ENCODE measurements at regions not wholly inside any gene's neighbourhood (a gene's known extent, or its start where the extent isn't known, plus 50 kb on each side); places are given as distances from the start of the nearest gene placed in this dataset.
"Not testable (repeated sequence)": the region's sequence is repeated elsewhere in the genome, so short reads cannot be mapped to it uniquely, and the experiment has no call there.

GRCh38 chr7:96770758-96771157 is 61.1 kb upstream of the SEM1 start:
- in situ Hi-C loops (cut with HindIII; ENCODE audit: low pct_unique_long_range_greater_than_20kb, low sequenced_read_pairs) = no loop called here
- DNase-seq (ENCODE audit: low read depth, low spot score) = no peak

DNA sequence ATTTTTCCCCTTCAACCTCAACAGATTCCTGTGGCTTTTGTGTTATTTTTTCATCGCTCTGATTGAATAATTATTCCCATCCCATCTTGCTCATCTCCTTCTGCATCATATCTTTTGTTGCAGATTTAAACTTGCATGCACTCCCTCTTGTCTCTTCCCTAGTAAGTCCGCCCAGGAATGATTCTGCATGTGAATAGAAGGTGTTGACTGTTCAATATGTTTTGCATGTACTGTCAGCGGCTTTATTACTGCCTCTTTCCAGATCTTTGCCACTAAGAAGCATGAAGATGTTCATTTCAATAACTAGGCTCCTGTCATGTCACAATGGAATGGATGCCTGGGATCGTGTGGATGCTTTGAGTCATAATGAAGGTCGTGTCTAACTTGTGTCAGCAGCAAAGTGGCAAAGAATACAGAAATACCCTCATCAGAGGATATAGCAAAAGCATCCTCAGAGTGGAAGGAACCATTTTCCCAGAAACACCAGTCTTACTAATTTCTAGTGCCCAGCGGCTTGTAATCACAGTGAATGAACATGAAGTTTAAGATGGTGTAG is 62.6 kb upstream of the SEM1 start:
- DNase-seq (ENCODE audit: low read depth, low spot score) = no peak
- in situ Hi-C loops (cut with HindIII; ENCODE audit: low pct_unique_long_range_greater_than_20kb, low sequenced_read_pairs) = no loop called here

DNA sequence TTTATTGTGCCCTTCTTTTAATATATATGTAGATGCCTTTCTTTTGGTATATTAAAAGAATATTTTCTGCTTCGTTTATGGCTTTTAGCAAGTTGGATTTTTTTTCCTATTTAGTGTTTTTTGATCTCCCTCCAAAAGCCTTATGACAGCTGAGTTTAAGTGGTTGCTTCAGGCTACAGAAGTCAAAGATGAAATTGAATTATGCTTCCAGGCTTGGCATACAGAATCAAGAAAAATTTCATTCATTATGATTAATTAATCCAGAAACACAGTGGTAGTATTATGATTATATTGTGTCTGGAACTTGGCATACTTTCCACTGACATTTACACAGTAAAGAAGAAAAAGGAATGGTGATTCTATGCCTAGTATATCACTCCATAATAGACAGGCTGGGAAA is 63.8 kb upstream of the SEM1 start:
- in situ Hi-C loops (cut with HindIII; ENCODE audit: low pct_unique_long_range_greater_than_20kb, low sequenced_read_pairs) = no loop called here
- no peak for DNase-seq (ENCODE audit: low read depth, low spot score)

GRCh38 chr7:96774358-96774757 is 64.7 kb upstream of the SEM1 start:
- DNase-seq (ENCODE audit: low read depth, low spot score) = no peak
- in situ Hi-C loops (cut with HindIII; ENCODE audit: low pct_unique_long_range_greater_than_20kb, low sequenced_read_pairs) = no loop called here

- in situ Hi-C loops (cut with HindIII; ENCODE audit: low pct_unique_long_range_greater_than_20kb, low sequenced_read_pairs) = no loop called here
- DNase-seq (ENCODE audit: low read depth, low spot score) = no peak
Observed at GRCh38 chr7:96775046-96775445, 65.4 kb upstream of the SEM1 start.

GRCh38 chr7:96778263-96778662 is 68.6 kb upstream of the SEM1 start:
- DNase-seq (ENCODE audit: low read depth, low spot score) = peak; percentile 35
- in situ Hi-C loops (cut with HindIII; ENCODE audit: low pct_unique_long_range_greater_than_20kb, low sequenced_read_pairs) = no loop called here

DNA sequence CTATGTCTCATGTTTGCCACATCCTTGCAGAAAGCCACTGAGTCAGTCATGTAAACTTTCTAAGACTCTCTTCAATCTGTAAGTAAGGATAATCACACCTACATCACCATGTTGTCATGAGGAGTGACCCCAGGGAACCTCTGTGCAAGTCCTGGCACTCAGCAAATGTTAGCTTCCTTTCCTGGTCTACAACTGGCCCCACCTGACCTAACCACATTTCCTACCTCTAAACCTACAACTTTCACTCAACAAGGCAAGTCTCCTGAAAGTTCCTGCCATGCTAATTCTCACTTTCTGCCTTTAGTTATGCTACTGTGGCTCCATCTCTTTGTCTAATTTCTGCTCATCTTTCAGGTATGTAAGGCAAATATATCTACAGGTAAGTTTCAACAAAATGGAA is 72.3 kb upstream of the SEM1 start:
- no peak for DNase-seq (ENCODE audit: low read depth, low spot score)
- in situ Hi-C loops (cut with HindIII; ENCODE audit: low pct_unique_long_range_greater_than_20kb, low sequenced_read_pairs) = no loop called here

- in situ Hi-C loops (cut with HindIII; ENCODE audit: low pct_unique_long_range_greater_than_20kb, low sequenced_read_pairs) = not testable (repeated sequence)
Observed at GRCh38 chr7:96782686-96783298, 73.1 kb upstream of the SEM1 start.

DNA sequence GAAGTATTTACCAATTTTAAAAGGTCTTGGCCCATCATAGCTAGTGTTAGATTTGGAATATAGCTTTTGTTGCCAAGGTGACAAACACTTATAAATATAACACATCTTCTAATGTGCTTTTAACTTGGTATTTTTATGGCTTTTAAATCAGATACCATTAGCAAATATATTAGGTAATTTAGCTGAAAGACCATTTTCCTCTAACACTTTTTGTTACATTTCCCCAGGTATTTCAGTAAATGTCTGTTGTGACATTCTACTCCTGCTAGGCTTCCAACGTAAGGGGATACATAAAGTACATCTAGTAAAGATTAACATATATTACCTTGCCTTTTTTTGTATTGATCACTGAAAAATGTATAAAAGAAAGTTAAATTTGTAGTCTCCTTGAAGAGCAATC is 75.0 kb upstream of the SEM1 start:
- in situ Hi-C loops (cut with HindIII; ENCODE audit: low pct_unique_long_range_greater_than_20kb, low sequenced_read_pairs) = no loop called here
- DNase-seq (ENCODE audit: low read depth, low spot score) = no peak

More at GRCh38 chr7:96782686-96783298, 73.1 kb upstream of the SEM1 start:
- DNase-seq (ENCODE audit: low read depth, low spot score) = not testable (repeated sequence)

DNA sequence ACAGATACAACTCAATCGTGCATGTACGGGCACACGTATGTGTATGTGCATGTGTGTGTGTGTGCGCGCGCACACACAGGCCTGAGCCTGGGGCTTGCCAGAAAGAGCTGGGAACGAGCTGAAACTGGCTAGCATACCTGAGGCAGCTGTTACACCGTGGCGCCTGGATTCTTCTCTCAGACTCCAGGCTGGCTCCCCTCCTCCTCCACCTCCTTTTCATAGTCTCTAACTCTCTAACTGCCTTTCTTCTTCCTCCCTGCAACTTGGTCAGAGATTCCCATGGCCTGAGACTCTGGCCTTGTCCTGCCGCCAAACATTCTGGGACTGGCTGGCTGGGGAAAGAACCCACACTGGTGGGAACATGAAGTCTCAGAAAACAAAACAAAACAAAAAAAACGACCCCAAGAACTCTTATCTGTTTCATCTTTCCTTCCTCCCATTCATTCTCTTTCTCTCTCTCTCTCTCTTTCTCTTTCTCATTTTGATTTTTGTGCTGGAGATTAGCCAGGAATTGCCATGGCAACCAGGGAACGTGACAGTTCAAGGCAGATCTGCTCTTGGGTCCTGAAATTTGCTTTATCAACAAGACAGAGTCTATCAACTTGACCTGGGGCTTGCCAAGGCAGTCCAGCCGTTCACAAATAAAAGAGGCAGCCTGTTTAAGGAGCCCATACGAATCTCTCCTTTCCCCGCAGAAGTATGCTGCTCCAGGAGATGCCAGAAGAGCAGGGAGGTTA is 76.8 kb upstream of the SEM1 start:
- in situ Hi-C loops (cut with HindIII; ENCODE audit: low pct_unique_long_range_greater_than_20kb, low sequenced_read_pairs) = no loop called here
- no peak for DNase-seq (ENCODE audit: low read depth, low spot score)

DNA sequence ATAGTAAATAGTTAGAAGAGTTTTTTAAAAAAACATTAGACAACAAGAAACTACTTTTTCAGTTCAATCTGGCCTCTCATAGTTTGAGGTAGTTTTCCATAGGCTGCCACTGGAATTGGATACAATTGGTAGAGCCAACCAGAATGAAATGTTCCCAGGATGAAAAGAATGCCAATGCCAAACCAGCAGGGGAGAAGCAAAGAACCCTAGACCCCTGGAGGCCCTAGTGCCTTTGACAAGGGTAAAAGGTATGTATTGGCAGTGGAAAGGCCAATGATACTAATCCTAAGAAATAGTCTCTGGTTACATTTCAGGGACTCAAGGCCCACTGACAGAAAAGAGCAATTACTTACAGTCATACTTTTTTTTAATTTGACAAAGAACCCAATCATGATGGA is 77.4 kb upstream of the SEM1 start:
- in situ Hi-C loops (cut with HindIII; ENCODE audit: low pct_unique_long_range_greater_than_20kb, low sequenced_read_pairs) = no loop called here

DNA sequence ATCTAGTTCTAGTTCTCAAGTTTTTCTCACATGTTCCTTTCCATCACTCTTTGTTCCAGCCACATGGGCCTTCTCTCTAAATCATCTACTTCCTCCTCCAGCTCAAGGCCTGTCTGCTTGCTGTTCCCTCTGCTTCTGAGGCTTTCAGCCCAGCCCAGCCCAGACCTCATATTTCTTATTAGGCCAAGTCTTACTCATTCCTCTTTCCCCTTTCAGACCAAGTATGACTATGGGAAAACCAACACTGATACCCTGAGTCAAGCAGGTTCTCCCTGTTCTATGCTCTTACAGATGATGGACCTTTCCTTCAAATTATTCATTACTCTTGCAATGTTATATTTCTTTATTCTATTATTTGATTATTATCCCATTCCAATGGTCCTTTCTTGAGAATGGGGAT is 80.3 kb upstream of the SEM1 start:
- in situ Hi-C loops (cut with HindIII; ENCODE audit: low pct_unique_long_range_greater_than_20kb, low sequenced_read_pairs) = no loop called here
- no peak for DNase-seq (ENCODE audit: low read depth, low spot score)

More for the DNA sequence above, 77.4 kb upstream of the SEM1 start:
- no peak for DNase-seq (ENCODE audit: low read depth, low spot score)

- in situ Hi-C loops (cut with HindIII; ENCODE audit: low pct_unique_long_range_greater_than_20kb, low sequenced_read_pairs) = no loop called here
- DNase-seq (ENCODE audit: low read depth, low spot score) = no peak
Observed at GRCh38 chr7:96792115-96792514, 82.5 kb upstream of the SEM1 start.

DNA sequence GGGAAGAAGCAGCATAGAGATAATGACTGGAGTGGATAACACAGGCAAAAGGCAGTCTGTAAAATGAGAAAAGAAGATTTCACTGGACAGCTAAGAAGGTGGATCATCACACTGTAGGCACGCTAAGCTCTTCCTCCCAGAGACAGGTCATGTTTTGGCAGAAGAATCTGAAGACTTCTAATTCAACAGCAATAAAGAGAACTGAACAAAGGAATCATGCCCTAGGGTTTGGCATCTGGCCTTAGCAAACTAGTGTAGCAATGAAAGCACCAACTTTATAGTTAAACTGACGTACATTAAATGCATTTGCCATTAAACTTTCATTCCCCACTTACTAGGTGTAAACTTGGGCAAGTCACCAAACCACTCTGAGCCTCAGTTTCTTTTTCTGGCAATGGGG is 84.4 kb upstream of the SEM1 start:
- in situ Hi-C loops (cut with HindIII; ENCODE audit: low pct_unique_long_range_greater_than_20kb, low sequenced_read_pairs) = no loop called here
- no peak for DNase-seq (ENCODE audit: low read depth, low spot score)

DNA sequence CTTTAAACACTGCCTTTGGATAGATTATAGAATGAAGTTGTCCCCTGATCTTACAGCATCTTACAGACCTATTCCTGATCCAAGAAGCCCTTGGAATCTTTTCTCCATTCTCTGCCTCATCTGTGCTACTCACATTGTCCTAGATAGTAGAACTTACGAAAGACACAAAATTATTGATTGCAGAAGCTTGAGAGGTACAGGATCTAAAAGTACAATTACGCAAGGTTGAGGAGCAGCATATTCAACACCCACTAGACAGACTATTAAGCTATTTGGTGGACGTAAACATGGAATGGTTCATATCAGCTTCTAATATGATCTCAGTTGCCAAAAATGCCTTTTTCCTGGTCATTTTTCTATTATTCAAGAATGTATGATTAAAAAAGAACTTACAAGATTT is 90.5 kb upstream of the SEM1 start:
- in situ Hi-C loops (cut with HindIII; ENCODE audit: low pct_unique_long_range_greater_than_20kb, low sequenced_read_pairs) = no loop called here
- no peak for DNase-seq (ENCODE audit: low read depth, low spot score)

DNA sequence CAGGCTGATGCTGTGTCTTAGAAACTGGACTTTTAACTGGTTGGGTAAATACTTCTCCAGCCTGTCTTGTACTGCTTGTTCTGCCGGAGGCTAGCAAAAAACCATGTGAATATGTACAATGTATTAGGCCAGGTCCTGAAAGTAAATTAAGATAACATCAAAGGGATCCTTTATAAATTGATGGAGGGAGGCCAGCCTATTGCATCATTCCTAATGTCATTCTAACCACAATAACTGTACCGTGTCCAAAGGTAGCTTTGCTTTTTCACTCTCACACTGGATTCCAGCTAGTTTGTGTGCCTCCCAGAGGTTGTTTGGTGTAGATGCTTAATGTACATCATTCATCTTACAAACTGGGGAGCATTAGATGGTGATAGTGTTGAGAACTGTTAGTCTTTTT is 91.2 kb upstream of the SEM1 start:
- in situ Hi-C loops (cut with HindIII; ENCODE audit: low pct_unique_long_range_greater_than_20kb, low sequenced_read_pairs) = no loop called here
- peak; percentile 49 for DNase-seq (ENCODE audit: low read depth, low spot score)

GRCh38 chr7:96819111-96819700 is 109.6 kb upstream of the SEM1 start:
- in situ Hi-C loops (cut with HindIII; ENCODE audit: low pct_unique_long_range_greater_than_20kb, low sequenced_read_pairs) = no loop called here
- DNase-seq (ENCODE audit: low read depth, low spot score) = peak; percentile 84

GRCh38 chr7:96821131-96821530 is 111.5 kb upstream of the SEM1 start:
- in situ Hi-C loops (cut with HindIII; ENCODE audit: low pct_unique_long_range_greater_than_20kb, low sequenced_read_pairs); DNase-seq (ENCODE audit: low read depth, low spot score): not testable (repeated sequence)

- in situ Hi-C loops (cut with HindIII; ENCODE audit: low pct_unique_long_range_greater_than_20kb, low sequenced_read_pairs) = no loop called here
- peak; percentile 35 for DNase-seq (ENCODE audit: low read depth, low spot score)
Observed at GRCh38 chr7:96822824-96823223, 113.2 kb upstream of the SEM1 start.

Measured in SK-MEL-5 (cell line).